ENCODE measurements at regions not wholly inside any gene's neighbourhood (a gene's known extent, or its start where the extent isn't known, plus 50 kb on each side); places are given as distances from the start of the nearest gene placed in this dataset.

DNA sequence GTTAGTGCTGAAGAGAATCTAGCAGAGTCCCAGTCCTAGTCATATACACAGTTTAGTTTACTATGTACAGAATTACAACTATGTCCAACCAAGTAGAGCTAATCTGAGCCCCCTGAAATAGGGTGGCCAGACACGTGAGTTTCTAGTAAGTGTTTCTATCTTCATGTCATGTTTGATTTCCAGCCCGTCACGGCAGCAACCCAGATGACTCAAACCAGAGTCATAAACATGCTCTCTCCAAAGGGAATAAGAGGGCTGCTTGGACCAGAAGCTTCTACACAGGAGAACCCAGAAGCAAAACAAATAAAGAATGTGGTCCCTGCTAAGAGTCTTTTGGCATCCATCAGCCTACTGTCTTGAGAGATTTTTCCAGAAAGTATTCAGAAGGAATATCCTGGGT is 64.9 kb upstream of the WIPF1 start:
- ChIA-PET POLR2A (ENCODE audit: unreplicated experiment) (no interaction called here), CTCF (no interaction called here)
- no peaks in the 10 kb centered on the region for H4K20me1 ChIP-seq (ENCODE audit: low read length)
- BruUV-seq (replicated peaks) = no TSS peak
- no peaks in the 10 kb centered on the region for H3F3A ChIP-seq (ENCODE audit: low read length, unreplicated experiment)
- peak; percentile 97 for ATAC-seq
- intact Hi-C loops (cut with micrococcal nuclease) = no loop called here
- H3K4me3 ChIP-seq (ENCODE audit: low read length) = no peak overlapping the region
- TF ChIP-seq EZH2phosphoT487 (IDR thresholded peaks at IDR 0.05; ENCODE audit: borderline replicate concordance, low read length) (no peak), EZH2 (IDR thresholded peaks at IDR 0.05; ENCODE audit: low read length, unreplicated experiment) (no peak)
- TF ChIP-seq, protein P1, sequence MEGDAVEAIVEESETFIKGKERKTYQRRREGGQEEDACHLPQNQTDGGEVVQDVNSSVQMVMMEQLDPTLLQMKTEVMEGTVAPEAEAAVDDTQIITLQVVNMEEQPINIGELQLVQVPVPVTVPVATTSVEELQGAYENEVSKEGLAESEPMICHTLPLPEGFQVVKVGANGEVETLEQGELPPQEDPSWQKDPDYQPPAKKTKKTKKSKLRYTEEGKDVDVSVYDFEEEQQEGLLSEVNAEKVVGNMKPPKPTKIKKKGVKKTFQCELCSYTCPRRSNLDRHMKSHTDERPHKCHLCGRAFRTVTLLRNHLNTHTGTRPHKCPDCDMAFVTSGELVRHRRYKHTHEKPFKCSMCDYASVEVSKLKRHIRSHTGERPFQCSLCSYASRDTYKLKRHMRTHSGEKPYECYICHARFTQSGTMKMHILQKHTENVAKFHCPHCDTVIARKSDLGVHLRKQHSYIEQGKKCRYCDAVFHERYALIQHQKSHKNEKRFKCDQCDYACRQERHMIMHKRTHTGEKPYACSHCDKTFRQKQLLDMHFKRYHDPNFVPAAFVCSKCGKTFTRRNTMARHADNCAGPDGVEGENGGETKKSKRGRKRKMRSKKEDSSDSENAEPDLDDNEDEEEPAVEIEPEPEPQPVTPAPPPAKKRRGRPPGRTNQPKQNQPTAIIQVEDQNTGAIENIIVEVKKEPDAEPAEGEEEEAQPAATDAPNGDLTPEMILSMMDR (conservative IDR thresholded peaks at IDR 0.05; ENCODE audit: low read depth, low read length) = no peak
- H3K27ac ChIP-seq (ENCODE audit: low read length) = no peak overlapping the region
- H3K4me2 ChIP-seq (ENCODE audit: low read length) = no peak overlapping the region
- no peaks in the 10 kb centered on the region for H3K79me2 ChIP-seq (ENCODE audit: low read length)
- H3K4me1 ChIP-seq (ENCODE audit: insufficient read depth, low read length) = peaks cover 10% of the 10 kb centered on the region
- H3K9me3 ChIP-seq (ENCODE audit: low read length) = no peaks in the 10 kb centered on the region
- no peak overlapping the region for H2AFZ ChIP-seq (ENCODE audit: low read length)
- H3K9me2 ChIP-seq (replicated peaks; ENCODE audit: low read length) = no peaks in the 10 kb centered on the region
- no peaks in the 10 kb centered on the region for H3K36me3 ChIP-seq (ENCODE audit: low read depth, low read length)
- H3K27me3 ChIP-seq (ENCODE audit: low read length) = no peaks in the 10 kb centered on the region
- peak; percentile 66 for DNase-seq
- H3K9ac ChIP-seq (ENCODE audit: low read length) = no peak overlapping the region

DNA sequence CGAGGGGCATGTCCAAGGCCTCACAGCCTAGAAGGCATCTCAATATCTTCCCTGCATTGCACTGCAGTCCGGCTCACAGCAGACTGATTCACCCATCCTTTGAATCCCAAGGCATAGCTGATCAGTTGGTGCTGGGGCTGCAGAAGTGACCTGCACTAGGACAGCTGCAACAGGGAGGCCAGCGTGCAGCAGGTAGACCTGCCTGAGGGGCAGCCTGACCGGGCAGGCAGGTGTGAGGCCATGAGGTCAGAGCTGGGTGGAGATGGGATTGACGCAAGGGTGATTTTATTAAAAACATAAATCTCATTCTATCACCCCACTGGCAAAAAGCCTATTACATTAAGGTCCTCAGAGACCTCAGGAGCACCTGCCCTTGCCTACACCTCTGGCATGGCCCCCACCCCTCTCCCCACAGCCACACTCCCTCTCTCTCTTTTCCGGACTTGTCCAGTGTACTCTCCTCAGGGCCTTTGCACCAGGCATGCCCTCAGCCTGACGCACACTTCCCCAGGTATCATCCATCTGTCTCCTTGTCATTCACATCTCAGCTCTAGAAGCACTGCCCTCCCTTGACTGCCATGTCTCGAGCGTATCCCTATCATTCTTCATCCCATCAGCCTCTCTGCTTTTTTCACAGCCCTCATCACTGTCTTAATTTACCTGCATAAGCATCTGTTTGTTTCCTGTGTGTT is 63.5 kb upstream of the WIPF1 start:
- ChIA-PET CTCF (no interaction called here), POLR2A (ENCODE audit: unreplicated experiment) (no interaction called here)
- Histone ChIP-seq H3K4me1 (ENCODE audit: insufficient read depth, low read length) (peaks cover 10% of the 10 kb centered on the region), H3K4me2 (ENCODE audit: low read length) (no peak overlapping the region), H4K20me1 (ENCODE audit: low read length) (no peaks in the 10 kb centered on the region), H3K4me3 (ENCODE audit: low read length) (no peak overlapping the region), H3K27me3 (ENCODE audit: low read length) (no peaks in the 10 kb centered on the region), H3K27ac (ENCODE audit: low read length) (no peak overlapping the region), H3K36me3 (ENCODE audit: low read depth, low read length) (no peaks in the 10 kb centered on the region), H3K9me3 (ENCODE audit: low read length) (no peaks in the 10 kb centered on the region), H2AFZ (ENCODE audit: low read length) (no peak overlapping the region), H3K79me2 (ENCODE audit: low read length) (no peaks in the 10 kb centered on the region), H3F3A (ENCODE audit: low read length, unreplicated experiment) (no peaks in the 10 kb centered on the region), H3K9me2 (replicated peaks; ENCODE audit: low read length) (no peaks in the 10 kb centered on the region), H3K9ac (ENCODE audit: low read length) (no peak overlapping the region)
- intact Hi-C loops (cut with micrococcal nuclease) = no loop called here
- DNase-seq (no peak), ATAC-seq (no peak)
- BruUV-seq (replicated peaks) = no TSS peak
- no peak for TF ChIP-seq EZH2 (IDR thresholded peaks at IDR 0.05; ENCODE audit: low read length, unreplicated experiment)

DNA sequence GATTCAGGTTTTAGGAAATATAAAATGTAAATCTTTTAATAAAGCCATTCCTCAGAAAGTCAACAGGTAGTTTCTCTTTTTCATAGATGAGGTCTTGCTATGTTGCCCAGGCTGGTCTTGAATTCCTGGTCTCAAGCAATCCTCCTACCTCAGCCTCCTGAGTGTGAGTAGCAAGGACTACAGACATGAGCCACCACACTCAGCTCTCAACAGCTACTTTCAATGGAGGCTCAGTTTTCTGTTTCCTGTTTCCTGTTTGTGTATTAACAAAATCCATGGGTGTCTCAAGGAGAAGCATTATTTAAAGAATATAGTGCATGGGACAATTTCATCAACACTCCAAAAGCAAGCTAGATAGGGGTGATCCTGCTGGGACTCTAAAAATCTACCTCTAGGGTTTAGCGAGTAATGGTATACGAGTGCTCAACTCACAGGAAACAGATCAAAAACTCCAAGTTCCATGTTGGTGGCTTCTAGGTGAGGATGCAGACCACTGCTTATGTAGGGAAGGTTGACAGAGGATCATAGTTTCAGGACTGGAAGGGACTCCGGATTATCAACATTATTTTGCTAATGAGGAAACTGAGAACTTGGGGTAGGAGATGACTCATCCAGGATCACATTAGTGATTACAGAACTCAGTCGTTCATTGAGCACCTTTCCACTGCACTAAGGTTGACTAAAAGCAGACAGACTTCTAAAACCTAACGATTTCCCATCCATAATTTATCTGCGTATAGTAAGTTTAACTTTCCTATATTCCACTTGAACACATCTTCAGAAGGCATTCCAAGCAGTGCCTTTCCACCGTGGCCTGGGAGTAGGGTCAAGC is 61.7 kb upstream of the WIPF1 start:
- Histone ChIP-seq H3K4me2 (ENCODE audit: low read length) (no peak overlapping the region), H3K27me3 (ENCODE audit: low read length) (no peaks in the 10 kb centered on the region), H3K4me3 (ENCODE audit: low read length) (no peak overlapping the region), H3K36me3 (ENCODE audit: low read depth, low read length) (no peaks in the 10 kb centered on the region), H2AFZ (ENCODE audit: low read length) (no peak overlapping the region), H3K9ac (ENCODE audit: low read length) (no peak overlapping the region), H3K9me2 (replicated peaks; ENCODE audit: low read length) (no peaks in the 10 kb centered on the region), H4K20me1 (ENCODE audit: low read length) (no peaks in the 10 kb centered on the region), H3F3A (ENCODE audit: low read length, unreplicated experiment) (no peaks in the 10 kb centered on the region), H3K4me1 (ENCODE audit: insufficient read depth, low read length) (peaks cover 10% of the 10 kb centered on the region), H3K79me2 (ENCODE audit: low read length) (no peaks in the 10 kb centered on the region), H3K27ac (ENCODE audit: low read length) (no peak overlapping the region), H3K9me3 (ENCODE audit: low read length) (no peaks in the 10 kb centered on the region)
- CTCF ChIA-PET = no interaction called here
- intact Hi-C loops (cut with micrococcal nuclease) = no loop called here
- BruUV-seq (replicated peaks) = no TSS peak
- POLR2A ChIA-PET (ENCODE audit: unreplicated experiment) = no interaction called here
- ATAC-seq = no peak
- no peak for DNase-seq
- TF ChIP-seq EZH2phosphoT487 (IDR thresholded peaks at IDR 0.05; ENCODE audit: borderline replicate concordance, low read length) = no peak
- TF ChIP-seq EZH2 (IDR thresholded peaks at IDR 0.05; ENCODE audit: low read length, unreplicated experiment) = no peak
- TF ChIP-seq, protein P1 (conservative IDR thresholded peaks at IDR 0.05; ENCODE audit: low read depth, low read length) = no peak

All from PC-3 (cell line).